SKM-1 treated with dmso at 0.1 percent for 144 hours (cell line): ENCODE measurements at regions not wholly inside any gene's neighbourhood (a gene's known extent, or its start where the extent isn't known, plus 50 kb on each side); places are given as distances from the start of the nearest gene placed in this dataset.

ENCODE experiments used
- DNase-seq: peaks from one replicate; lab custom pipeline; 2025; ENCODE audit not compliant: unreplicated experiment; lab: John Stamatoyannopoulos, UW

DNA sequence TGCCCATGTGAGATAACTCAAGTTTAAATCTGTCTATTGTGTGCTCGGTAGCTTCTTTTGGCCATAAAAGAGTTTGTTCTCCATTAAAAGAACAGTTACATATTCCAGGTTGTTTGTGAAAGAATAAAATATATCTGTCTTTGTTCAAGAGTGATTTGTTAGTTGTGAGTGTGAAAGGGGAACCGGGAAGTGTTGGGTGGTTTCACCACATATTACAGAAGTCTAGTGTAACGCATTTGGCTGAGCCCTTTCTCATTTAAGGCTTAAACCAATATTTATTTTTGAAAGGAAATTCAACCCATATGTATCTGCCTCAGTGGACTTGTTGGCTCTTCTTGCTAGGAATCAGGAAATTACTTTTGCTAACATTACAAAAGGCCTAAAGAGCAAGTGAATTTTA lies 54.1 kb upstream of the DMRTA1 start:
- DNase-seq, result no peak

DNA sequence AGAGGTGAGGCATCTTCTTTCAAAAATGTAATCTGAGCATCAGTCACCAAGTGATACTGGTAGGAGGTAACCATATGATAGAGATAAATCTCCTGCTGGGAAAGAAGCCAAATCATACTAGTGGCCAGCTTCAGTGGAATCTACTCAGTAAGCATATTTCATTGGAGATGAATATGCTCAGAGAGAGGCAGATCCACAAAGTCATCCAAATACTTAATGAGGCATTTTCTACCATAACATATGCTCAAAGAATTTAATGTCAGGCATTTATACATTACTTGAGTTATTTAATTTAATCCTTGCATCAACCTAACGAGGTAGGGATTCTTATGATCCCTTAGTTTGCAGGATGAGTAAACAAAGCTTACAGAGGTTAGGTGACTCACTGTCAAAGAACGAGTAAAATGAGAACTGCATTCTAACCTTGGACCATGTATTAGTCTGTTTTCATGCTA lies 50.9 kb upstream of the DMRTA1 start:
- DNase-seq, result no peak
